T-helper 1 cell treated with Interleukin-12 subunit alpha and Interleukin-12 subunit beta and Interleukin-4 antibody, amounts not matched to agents 30 ng/mL and 1 ng/mL, for 36 hours (primary cell): ENCODE measurements at regions not wholly inside any gene's neighbourhood (a gene's known extent, or its start where the extent isn't known, plus 50 kb on each side); places are given as distances from the start of the nearest gene placed in this dataset.
"Not testable (repeated sequence)": the region's sequence is repeated elsewhere in the genome, so short reads cannot be mapped to it uniquely, and the experiment has no call there.

Experiments used
- intact Hi-C: fragments of 100-400 bp; cut with micrococcal nuclease; formaldehyde crosslinking; loops from one replicate; pipeline ENCODE4 v1.15.1; 2024

DNA sequence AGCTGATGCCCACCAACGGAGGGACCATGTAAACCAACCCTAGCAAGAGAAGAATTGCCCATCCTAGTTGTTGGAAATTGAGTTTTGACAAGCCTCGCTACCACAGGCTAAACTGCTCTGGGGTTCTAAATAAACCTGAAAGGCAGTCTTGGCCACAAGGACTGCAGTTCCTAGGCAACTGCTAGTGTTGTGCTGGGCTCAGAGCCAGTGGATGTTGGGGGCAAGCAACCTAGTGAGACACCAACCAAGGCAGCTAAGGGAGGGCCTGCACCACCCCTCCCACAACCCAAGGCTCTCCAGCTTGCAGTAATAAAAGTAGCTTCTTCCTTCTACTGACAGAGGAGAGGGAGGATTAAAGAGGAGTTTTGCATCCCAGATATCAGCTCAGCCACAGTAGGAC lies 102.4 kb upstream of the PKN2 start:
- intact Hi-C loops, result no loop called here

DNA sequence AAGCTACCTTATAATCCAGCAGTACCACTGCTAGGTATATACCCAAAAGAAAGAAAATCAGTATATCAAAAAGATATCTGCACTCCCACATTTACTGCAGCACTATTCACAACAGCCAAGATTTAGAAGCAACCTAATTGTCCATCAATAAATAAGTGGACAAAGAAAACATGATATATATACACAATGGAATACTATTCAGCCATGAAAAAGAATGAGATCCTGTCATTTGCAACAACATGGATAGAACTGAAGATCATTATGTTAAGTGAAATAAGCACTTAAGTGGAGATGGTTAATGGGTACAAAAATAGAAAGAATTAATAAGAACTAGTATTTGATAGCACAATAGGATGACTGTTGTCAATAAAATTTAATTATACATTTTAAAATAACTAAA lies 90.7 kb upstream of the PKN2 start:
- intact Hi-C loops, result no loop called here

DNA sequence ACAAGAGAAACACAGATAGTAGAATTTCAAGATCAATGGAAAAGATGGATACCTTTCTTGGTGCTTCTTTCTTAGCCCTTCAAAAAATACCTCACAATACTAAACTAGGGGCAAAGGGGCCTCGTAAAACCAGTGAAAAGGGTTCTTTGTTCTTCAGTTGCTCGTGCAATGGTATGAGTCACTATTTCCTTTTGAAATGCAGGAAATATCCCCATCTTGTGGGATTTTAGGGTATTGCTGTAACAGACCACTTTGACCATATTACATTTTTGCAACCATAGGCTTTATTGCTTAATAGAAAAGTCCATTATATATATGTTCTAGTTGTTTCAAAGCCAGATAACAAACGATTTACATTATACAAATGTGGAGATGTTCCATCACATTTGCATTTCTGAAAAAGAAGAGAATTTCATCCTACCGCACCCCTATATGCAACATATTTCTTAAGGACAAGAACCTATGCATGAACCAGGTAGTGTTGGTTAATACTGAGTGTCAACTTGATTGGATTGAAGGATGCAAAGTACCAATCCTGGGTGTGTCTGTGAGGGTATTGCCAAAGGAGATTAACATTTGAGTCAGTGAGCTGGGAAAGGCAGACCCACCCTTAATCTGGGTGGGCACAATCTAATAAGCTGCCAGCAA lies 88.6 kb upstream of the PKN2 start:
- intact Hi-C loops, result loop anchor here (1.0 to 5.0 kb wide), 3 partner anchors 415 to 1463 kb away; no protein-coding TSS in a partner anchor

DNA sequence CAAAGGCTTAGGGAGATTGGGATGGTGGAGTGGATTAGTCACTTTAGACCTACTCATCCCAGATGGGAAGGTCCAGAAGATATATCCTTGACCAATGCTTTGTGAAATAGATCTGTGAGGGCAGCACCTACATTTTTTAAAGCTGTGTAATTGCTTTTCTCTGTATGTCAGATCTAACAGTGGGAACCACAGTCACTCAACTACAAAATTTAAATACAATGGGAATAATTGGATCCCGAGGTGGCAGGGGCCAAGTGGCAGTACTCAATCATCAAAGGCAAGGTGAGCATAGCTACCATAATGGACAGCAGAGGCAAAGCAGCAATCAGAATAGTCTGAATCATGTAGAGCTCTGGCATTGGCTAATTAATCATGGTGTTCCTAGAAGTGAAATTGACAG lies 86.1 kb upstream of the PKN2 start:
- intact Hi-C loops, result loop anchor here (5.0 kb wide), 1 partner anchor 1466 kb away; no protein-coding TSS in a partner anchor

DNA sequence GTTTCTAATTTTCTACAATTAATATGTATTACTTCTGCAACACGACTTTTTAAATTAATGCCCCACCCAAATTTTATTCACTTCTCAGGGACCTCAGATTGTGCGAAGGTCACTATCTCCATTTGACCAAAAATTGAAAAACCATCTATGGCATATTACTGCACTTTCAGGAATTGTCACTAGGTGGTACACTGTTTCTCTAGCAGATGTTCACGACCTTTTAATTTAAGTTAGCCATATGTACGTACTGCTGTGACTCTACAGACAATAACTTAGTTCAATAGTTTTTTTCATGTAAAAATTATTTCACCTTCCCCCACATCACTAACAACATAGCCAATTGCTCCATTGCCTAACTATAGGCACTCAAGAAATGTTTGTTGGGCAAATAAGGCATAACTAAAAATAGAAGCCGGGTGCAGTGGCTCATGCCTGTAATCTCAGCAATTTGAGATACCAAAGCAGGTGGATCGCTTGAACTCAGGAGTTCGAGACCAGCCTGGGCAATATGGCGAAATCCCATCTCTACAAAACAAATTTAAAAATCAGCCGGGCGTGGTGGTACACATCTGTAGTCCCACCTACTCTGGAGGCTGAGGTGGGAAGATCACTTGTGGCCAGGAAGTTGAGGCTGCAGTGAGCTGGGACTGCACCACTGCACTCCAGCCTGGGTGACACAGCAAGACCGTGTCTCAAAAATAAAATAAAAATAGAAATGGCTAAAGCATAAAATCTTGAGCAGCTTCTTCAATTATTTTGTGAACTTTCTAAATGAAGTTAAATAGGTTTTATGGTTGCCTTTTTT lies 75.7 kb upstream of the PKN2 start:
- intact Hi-C loops, result loop anchor here (1.0 to 5.0 kb wide), 2 partner anchors 74 to 269 kb away; partner anchors contain the start of gene PKN2

DNA sequence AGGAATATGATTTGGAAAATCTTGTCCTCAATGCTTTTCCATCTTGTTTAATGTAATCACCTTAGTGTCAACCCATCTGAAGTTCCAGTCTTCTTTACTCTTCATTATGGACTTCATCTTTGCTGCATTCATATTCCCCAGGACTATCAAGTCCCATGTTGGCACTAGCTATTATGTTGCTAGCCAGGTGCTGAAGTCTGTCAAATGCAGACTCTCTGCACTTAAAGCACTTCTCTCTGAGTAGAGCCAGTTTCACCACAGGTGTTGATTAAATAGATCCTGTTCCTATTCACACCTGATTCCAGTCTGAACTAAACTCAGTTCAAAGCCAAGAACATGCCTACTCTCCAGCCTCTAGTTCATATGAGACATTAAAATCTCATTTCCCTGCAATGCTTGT lies 75.0 kb upstream of the PKN2 start:
- intact Hi-C loops, result loop anchor here (5.0 kb wide), 1 partner anchor 73 kb away; the partner anchor contains the start of gene PKN2

DNA sequence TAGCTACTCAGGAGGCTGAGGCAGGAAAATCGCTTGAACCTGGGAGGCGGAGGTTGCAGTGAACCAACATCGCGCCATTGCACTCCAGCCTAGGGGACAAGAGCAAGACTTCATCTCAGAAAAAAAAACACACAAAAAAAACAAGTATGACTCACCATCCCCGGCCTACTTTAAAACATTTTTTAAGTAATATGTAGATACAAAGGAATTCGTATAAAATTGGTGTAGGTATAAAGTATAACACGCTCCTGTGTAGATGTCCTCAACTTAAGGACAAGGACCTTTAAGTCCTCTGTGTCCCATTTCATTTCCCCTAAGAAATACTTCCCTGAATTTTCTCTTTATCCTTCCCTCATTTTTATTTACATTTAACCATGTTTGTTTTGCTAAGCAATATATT lies 73.4 kb upstream of the PKN2 start:
- intact Hi-C loops, result no loop called here

DNA sequence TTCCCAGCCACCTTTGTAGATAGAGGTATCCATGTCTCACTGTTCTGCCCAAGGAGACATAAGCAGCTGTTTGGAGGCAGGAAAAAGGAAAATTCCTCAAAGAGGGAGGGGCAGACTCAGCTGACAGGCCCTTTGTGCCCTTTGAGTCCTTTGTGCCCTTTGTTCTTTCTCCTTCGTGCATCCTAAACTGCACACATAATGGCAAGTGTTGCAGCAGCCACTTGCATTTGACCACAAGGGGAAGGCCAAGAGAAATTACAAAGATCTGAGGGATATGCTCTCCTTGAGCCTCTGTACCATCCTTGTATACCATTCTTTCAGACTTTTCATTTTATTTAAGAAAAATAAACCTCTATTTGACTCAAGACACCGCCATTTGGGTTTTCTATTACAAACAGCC lies 71.8 kb upstream of the PKN2 start:
- intact Hi-C loops, result no loop called here

DNA sequence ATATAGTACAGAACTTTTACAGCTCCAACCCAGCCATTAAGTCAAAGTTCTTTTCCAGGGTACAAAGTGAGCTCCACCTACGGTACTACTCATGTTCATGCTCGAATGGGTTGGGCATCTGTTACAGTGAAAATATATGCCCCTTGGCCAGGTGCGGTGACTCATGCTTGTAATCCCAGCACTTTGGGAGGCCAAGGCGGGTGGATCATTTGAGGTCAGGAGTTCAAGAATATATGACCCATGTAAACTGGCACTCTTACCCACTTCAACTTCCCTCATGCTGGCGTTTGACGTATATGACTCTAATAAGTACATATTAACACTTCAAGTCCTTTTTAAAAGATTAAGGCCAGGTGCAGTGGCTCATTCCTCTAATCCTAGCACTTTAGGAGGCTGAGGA lies 71.3 kb upstream of the PKN2 start:
- intact Hi-C loops, result no loop called here

DNA sequence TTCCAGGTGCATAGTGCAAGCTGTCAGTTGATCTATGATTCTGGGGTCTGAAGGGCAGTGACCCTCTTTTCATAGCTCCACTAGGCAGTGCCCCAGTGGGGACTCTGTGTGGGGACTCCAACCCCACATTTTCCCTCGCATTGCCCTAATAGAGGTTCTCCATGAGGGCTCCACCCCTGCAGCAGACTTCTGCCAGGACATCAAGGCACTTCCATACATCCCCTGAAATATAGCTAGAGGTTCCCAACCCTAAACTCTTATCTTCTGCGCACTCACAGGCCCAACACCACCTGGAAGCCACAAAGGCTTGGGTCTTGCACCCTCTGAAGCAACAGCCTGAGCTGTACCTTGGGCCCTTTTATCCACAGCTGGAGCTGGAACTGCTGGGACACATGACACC lies 65.7 kb upstream of the PKN2 start:
- intact Hi-C loops, result no loop called here

DNA sequence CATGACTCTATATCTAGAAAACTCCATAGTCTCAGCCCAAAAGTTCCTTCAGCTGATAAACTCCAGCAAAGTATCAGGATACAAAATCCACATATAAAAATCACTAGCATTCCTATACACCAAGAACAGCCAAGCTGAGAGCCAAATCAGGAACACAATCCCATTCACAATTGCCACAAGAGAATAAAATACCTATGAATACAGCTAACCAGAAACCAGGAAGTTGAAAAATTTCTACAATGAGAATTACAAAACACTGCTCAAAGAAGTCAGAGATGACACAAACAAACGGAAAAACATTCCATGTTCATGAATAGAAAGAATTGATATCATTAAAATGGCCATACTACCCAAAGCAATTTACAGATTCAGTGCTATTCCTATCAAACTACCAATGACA lies 61.0 kb upstream of the PKN2 start:
- intact Hi-C loops, result not testable (repeated sequence)
